Left lung (tissue), 4 donors: ENCODE measurements at regions not wholly inside any gene's neighbourhood (a gene's known extent, or its start where the extent isn't known, plus 50 kb on each side); places are given as distances from the start of the nearest gene placed in this dataset.

Source experiments
- ATAC-seq: fragments of 200-7000 bp; cut with Tn5 transposase; one replicate; pipeline ENCODE4 v1.9.1; 2020; ENCODE audit warnings: moderate library complexity
- DNase-seq, 4 donors: peaks; one replicate each; pipeline ENCODE4 v3.0.0-alpha.2; 2013 to 2020
- H3K27ac ChIP-seq, 2 donors: fragments of 200-600 bp; sonication (generic) in 1 of 2; one replicate each; pipeline versions ENCODE4 v1.5.0 to v1.8.0; 2020 to 2021
- H3K27me3 ChIP-seq, 2 donors: fragments of 200-600 bp; sonication (generic) in 1 of 2; one replicate each; pipeline versions ENCODE4 v1.5.0 to v1.8.0; 2020 to 2021
- H3K36me3 ChIP-seq, 2 donors: fragments of 200-600 bp; sonication (generic) in 1 of 2; one replicate each; pipeline versions ENCODE4 v1.5.0 to v1.8.0; 2020 to 2021
- H3K4me1 ChIP-seq, 2 donors: fragments of 200-600 bp; one replicate each; pipeline ENCODE4 v1.8.0; 2021
- H3K4me3 ChIP-seq, 2 donors: fragments of 200-600 bp; sonication (generic) in 1 of 2; one replicate each; pipeline versions ENCODE4 v1.5.0 to v1.8.0; 2020 to 2021; ENCODE audit warnings: mild to moderate bottlenecking in 1 of 2
- H3K9me3 ChIP-seq, 2 donors: fragments of 200-600 bp; sonication (generic) in 1 of 2; one replicate each; pipeline versions ENCODE4 v1.5.0 to v1.8.0; 2020 to 2021
- CTCF ChIP-seq, 2 donors: fragments of 200-600 bp; sonication (generic) in 1 of 2; IDR thresholded peaks; one replicate each; pipeline versions ENCODE4 v1.5.0 to v1.8.0; 2021; ENCODE audit warnings: antibody characterized with exemption in 2 of 2
- intact Hi-C, 2 donors: fragments of 100-400 bp; cut with DNase I; formaldehyde crosslinking; loops; one replicate each; pipeline versions ENCODE4 v1.11.2 to v1.14.2; 2022
- donor health status: DM: no; HTN: yes; CAD: no.
- donor health status: DM: no; HTN: no; CAD: no.

DNA sequence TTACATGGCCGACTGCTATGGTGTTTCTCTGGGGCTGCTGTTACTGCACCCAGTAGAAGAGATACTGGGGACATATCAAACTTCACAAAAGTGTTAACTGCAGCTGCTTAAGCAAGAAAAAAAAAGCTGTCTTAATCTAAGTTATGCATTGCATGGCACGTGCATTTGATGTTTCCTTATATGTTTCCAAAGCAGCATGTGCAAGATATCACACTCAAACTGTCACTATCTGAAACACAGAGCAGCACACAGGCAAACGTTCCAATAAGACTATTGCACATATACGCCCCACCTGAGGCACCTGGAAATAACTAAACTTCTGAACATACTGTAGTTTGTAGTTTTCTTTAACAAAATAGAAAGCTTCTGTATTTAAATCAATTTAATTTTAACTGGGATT is 671.4 kb upstream of the ADGRL2 start:
- no peak overlapping the region for H3K27ac ChIP-seq
- H3K4me3 ChIP-seq = no peak overlapping the region
- H3K36me3 ChIP-seq = no peaks in the 10 kb centered on the region
- no peaks in the 10 kb centered on the region for H3K27me3 ChIP-seq
- intact Hi-C loops = no loop called here
- ATAC-seq = no peak
- H3K9me3 ChIP-seq = no peaks in the 10 kb centered on the region
- no peaks in the 10 kb centered on the region for H3K4me1 ChIP-seq
- peak in 2 of 4 donors; percentile 5 to 12 for DNase-seq
- TF ChIP-seq CTCF (IDR thresholded peaks at IDR 0.05) = no peak

- Histone ChIP-seq H3K27me3 (no peaks in the 10 kb centered on the region), H3K4me1 (no peaks in the 10 kb centered on the region), H3K4me3 (no peak overlapping the region), H3K9me3 (no peaks in the 10 kb centered on the region), H3K36me3 (no peaks in the 10 kb centered on the region), H3K27ac (no peak overlapping the region)
- TF ChIP-seq CTCF (IDR thresholded peaks at IDR 0.05) = no peak
- ATAC-seq (no peak), DNase-seq (no peak)
- intact Hi-C loops = no loop called here
These were observed 672.7 kb upstream of the ADGRL2 start for GRCh38 chr1:81128079-81128478.

DNA sequence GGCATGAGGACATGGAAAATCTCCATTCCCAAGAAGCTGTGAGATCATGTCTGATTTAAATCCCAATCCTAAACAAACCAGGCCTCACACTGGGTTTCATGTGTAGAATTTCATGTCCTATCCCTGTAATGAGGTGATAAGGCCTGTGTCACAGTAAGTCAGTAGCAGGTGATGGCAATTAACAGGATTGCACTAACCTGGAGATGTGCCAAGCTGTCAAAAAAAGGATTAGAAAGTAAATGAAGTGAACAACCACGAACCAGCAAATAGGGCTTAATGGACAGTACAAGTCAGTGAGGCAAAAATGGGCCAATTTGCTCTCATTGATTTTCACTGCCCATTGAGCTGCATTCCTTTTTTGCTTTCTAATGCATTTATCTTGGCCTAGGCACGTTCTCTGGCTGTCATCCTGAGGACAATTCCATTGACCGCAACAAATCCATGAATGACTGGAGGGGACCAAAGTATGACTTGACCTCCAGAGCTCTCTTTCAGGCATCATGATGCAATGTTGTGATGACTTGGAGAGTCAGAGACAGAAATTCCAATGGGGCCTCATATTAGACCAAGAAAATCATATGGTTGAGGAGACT is 673.6 kb upstream of the ADGRL2 start:
- no peaks in the 10 kb centered on the region for H3K36me3 ChIP-seq
- ATAC-seq = no peak
- H3K27ac ChIP-seq = no peak overlapping the region
- H3K27me3 ChIP-seq = no peaks in the 10 kb centered on the region
- no peak for DNase-seq
- H3K9me3 ChIP-seq = no peaks in the 10 kb centered on the region
- no peaks in the 10 kb centered on the region for H3K4me1 ChIP-seq
- no peak overlapping the region for H3K4me3 ChIP-seq
- intact Hi-C loops = no loop called here
- TF ChIP-seq CTCF (IDR thresholded peaks at IDR 0.05) = no peak

GRCh38 chr1:81125672-81126071 is 675.1 kb upstream of the ADGRL2 start:
- no peak overlapping the region for H3K4me3 ChIP-seq
- no peaks in the 10 kb centered on the region for H3K36me3 ChIP-seq
- peak in 1 of 4 donors; percentile 12 for DNase-seq
- peak overlapping the region in 1 of 2 donors; percentile 55 for H3K27ac ChIP-seq
- ATAC-seq = no peak
- no peaks in the 10 kb centered on the region for H3K27me3 ChIP-seq
- no peaks in the 10 kb centered on the region for H3K4me1 ChIP-seq
- intact Hi-C loops = no loop called here
- no peak for TF ChIP-seq CTCF (IDR thresholded peaks at IDR 0.05)
- H3K9me3 ChIP-seq = no peaks in the 10 kb centered on the region

- H3K27me3 ChIP-seq = no peaks in the 10 kb centered on the region
- no peak overlapping the region for H3K4me3 ChIP-seq
- intact Hi-C loops = no loop called here
- H3K36me3 ChIP-seq = no peaks in the 10 kb centered on the region
- H3K9me3 ChIP-seq = no peaks in the 10 kb centered on the region
- H3K4me1 ChIP-seq = no peaks in the 10 kb centered on the region
- TF ChIP-seq CTCF (IDR thresholded peaks at IDR 0.05) = no peak
- DNase-seq (no peak), ATAC-seq (no peak)
- H3K27ac ChIP-seq = peak overlapping the region in 1 of 2 donors; percentile 2
These were observed 679.4 kb upstream of the ADGRL2 start for GRCh38 chr1:81121306-81121705.
